Right forelimb (tissue), 1 donor: ENCODE measurements at regions not wholly inside any gene's neighbourhood (a gene's known extent, or its start where the extent isn't known, plus 50 kb on each side); places are given as distances from the start of the nearest gene placed in this dataset.

ENCODE experiments used
- DNase-seq: peaks from one replicate; pipeline ENCODE4 v3.0.0-alpha.2; 2018

DNA sequence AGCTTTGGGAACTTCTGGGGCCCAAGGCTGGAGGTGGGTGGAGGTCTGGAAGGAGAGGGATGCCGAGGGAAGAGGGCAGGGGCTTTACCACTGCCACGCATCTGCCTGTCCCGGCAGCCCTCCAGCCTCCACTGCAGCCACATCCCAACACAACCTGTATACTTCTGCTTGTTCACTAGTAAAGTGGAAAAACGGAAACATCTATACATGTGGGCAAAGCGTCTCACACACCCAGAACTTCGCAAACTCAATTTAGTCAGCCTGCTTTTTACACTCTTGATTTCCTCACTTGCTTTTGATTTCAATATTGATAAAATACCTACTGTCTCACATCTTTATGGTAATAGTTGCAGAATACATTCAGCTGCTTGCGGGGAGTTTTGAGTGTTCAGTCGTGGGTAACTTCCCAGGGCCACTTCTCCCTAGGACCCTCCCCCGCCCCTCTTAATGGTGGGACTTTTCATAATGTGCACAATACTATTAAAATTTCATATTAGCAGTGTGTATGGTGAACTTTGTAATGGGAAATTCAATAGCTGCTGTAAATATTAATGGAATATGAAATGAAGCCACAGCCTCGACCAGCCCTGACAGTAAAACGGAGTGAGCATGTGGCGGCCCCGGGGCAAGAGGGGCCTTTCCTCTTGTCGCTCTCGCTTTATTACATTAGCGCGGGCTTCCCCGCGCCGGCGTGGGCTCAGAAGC is 85.2 kb downstream of the NR2F2 start:
- DNase-seq: no peak

- no peak for DNase-seq
Measured at GRCh38 chr15:96416218-96416933, 85.9 kb downstream of the NR2F2 start.

- DNase-seq: no peak
Measured at GRCh38 chr15:96416934-96417759, 86.6 kb downstream of the NR2F2 start.

DNA sequence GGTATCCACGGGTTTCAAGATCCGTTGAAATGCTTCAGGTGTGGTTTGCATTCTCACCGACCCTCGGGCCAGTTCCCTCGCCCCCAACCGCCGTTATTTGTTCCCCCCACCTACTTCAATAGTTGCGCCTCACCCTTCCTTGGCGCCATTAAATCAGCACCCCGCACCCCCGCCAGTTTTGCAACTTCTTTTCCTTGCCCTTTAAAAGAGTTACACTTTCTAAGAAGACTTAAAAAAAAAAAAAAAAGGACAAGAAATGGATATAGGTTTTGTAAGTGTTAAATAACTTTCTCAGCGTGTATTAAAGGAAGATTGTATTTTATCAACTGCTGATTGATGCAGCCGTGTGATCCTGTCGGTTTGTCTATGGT is 87.2 kb downstream of the NR2F2 start:
- no peak for DNase-seq

GRCh38 chr15:96418146-96418545 is 87.6 kb downstream of the NR2F2 start:
- no peak for DNase-seq

DNA sequence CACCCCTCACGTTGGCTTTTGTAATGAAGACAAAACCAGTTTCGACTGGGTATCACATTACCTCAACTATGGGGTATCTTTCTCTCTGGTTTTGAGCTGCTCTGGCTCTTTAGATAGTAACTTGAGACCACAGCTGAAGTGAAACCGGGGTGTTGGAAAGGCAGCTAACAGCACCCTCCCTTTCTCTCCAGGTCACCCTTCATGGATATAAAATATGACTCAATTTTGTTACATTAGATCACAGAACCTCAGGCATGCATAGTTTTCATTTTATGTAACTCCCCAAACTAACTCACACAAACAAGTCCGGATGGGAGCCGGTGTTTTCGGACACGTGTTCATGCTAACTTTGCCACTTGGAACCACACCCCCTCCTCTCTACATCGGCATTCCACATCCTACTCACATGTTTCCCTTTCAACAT is 90.7 kb downstream of the NR2F2 start:
- DNase-seq: no peak

GRCh38 chr15:96422125-96422524 is 91.6 kb downstream of the NR2F2 start:
- DNase-seq: no peak

DNA sequence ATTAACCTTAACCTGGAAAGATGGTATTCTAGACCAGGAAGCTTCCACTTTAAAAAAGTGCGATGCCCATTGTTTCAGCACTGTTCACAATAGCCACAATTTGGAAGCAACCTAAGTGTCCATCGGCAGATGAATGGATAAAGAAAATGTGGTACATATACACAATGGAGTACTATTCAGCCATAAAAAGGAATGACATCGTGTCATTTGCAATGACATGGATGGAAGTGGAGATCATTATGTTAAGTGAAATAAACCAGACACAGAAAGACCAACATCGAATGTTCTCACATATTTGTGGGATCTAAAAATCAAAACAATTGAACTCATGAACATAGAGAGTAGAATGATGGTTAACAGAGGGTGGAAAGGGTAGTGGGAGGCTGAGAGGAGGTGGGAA is 94.2 kb downstream of the NR2F2 start:
- DNase-seq: no peak

DNA sequence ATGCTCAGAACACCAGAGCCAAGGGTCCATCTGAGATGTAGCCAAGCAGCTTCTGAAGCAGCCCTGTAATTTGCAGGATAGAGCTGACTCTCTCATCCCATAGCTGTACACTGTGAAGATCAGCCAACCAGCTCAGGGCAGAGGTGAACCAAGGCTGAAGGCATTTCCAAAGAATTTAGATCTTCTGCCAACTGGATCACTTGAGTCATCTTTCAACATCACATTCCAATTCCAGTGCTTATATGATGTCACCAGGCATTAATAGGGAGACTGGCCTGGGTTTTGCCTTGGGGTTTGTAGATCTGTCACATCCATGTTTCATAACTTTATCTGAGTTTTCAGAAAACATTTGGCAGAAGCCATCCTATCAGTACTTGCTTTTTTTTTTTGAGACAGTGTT is 98.2 kb downstream of the NR2F2 start:
- DNase-seq: no peak

DNA sequence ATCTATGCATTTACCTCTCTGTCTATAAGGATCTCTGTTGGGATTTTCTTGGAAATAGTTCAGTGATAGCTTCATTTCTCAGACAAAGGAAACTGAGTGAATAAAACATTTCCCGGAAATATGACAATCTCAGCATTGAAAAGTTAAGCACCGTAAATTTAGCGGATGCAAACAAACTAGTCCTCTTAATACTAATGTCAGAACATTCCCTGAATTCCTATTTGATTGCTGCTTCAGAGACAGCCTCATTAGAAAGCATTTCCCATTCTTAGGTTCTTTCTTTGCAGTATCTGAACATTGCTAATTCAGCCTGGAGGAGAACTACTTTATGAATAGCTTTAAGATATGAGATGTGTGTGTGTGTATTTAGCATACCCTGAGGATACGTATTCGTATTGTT is 101.3 kb downstream of the NR2F2 start:
- no peak for DNase-seq

- no peak for DNase-seq
Measured at GRCh38 chr15:96435022-96435421, 104.5 kb downstream of the NR2F2 start.

DNA sequence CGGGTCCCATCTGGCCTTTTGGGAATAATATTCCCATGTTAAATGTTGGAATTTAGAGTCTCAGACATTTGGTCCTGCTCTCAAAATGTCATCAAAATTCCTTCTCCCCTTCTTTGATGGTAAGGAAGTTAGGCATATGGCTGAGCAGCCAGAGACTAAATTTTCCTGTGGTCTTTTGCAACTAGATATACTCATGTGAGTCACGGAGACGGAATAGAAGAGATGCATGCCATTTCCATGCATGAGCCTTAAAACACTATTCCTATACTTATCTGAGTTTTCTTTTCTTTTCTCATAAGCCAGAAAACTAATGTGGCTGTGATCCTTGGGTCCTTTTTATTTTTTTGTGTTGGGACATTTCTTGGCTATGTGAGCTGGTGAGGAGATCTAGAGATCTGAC is 105.3 kb downstream of the NR2F2 start:
- DNase-seq: no peak

- no peak for DNase-seq
Measured at GRCh38 chr15:96440978-96441377, 110.5 kb downstream of the NR2F2 start.

GRCh38 chr15:96442076-96442475 is 111.6 kb downstream of the NR2F2 start:
- DNase-seq: no peak

- DNase-seq: no peak
Measured at GRCh38 chr15:96444865-96445264, 114.4 kb downstream of the NR2F2 start.

DNA sequence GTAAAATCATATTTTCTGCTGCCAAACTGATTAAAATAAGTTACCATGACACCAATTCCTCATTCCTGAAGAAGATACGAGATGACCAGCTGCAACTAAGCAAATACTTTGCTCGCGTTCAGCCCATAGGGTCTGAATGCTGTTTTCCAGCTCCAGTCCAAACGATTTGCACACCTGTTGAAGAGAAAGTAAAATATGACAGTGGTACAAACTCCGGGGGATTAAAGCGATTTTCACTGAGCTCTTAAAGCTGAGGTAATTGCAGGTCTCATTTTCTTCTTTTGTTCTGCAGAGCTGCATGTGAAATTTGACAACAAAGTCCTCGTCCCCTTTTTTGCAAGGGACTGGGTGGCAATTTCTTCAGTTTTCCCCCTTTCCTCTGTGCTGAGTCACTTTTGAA is 118.4 kb downstream of the NR2F2 start:
- DNase-seq: no peak

GRCh38 chr15:96457841-96458240 is 127.3 kb downstream of the NR2F2 start:
- no peak for DNase-seq

- DNase-seq: no peak
Measured at GRCh38 chr15:96460106-96460505, 129.6 kb downstream of the NR2F2 start.

DNA sequence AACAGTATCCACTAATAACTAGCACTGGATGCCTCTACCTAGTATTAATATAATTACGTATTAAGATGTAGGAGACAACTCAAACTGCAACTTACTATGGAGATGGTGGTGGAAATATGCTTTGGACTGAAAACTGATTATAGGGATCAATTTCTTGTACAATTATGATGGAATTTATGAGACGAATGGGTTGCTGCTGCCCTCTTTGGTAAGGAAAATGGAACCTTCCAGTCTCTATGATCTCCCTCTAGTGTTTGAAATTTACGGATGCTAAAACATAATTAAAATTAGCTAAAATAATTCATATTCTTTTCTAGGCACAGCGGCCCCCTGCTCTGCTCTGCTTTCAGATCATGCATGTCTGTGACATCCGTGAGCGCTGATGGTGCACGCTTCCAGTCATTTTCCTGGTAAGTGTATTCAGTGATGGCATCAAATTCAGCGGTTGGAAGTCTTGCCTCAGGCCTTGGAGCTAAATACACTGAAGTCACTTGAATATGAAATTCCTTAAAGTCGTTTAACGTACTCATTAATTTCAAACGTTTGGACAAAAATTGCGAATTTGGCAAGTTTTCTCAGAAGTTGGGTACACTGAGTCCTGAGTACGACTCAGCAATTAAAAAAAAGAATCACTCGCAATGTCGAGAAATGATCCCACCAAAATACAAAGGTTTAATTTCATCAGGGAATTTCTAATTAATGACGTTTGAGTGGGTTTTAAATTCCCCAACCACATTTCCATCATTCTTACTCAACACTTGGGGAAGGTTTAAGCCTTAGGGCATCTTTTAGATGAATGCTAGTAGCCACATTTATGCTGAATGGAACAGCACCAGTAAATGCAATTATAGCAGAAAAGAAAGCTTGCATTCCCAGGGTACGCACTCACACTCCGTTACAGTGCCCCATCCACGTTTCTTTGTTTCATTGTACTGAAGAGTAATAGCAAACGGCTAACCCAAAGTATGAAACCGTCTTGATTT is 132.6 kb downstream of the NR2F2 start:
- DNase-seq: no peak

- no peak for DNase-seq
Measured at GRCh38 chr15:96466389-96466947, 136.0 kb downstream of the NR2F2 start.

GRCh38 chr15:96468036-96468435 is 137.5 kb downstream of the NR2F2 start:
- no peak for DNase-seq

GRCh38 chr15:96470681-96471310 is 140.3 kb downstream of the NR2F2 start:
- no peak for DNase-seq
